Ectodermal cell (in vitro differentiated cells): ENCODE measurements at regions not wholly inside any gene's neighbourhood (a gene's known extent, or its start where the extent isn't known, plus 50 kb on each side); places are given as distances from the start of the nearest gene placed in this dataset.

Experiments
- H3K27ac ChIP-seq: 2 replicates; pipeline ENCODE4 v1.7.0; 2013; ENCODE audit warnings: mild to moderate bottlenecking, low read depth, low read length; ENCODE audit not compliant: insufficient read depth, poor library complexity, severe bottlenecking
- H3K27me3 ChIP-seq: 2 replicates; pipeline ENCODE4 v1.7.0; 2013; ENCODE audit warnings: mild to moderate bottlenecking, low read length; ENCODE audit not compliant: insufficient read depth, control insufficient read depth, poor library complexity, severe bottlenecking
- H3K36me3 ChIP-seq: one replicate; pipeline ENCODE4 v1.7.0; 2013; ENCODE audit warnings: low read length; ENCODE audit not compliant: control insufficient read depth, insufficient read depth
- H3K4me1 ChIP-seq: one replicate; pipeline ENCODE4 v1.7.0; 2013; ENCODE audit warnings: low read length; ENCODE audit not compliant: control insufficient read depth, insufficient read depth
- H3K4me3 ChIP-seq: 2 replicates; pipeline ENCODE4 v1.7.0; 2013; ENCODE audit warnings: low read depth, low read length, control low read depth; ENCODE audit not compliant: insufficient read depth
- H3K9me3 ChIP-seq: 2 replicates; pipeline ENCODE4 v1.7.0; 2013; ENCODE audit warnings: mild to moderate bottlenecking, low read length, moderate library complexity; ENCODE audit not compliant: control insufficient read depth
- WGBS, 2 experiments: methylation state at CpG; one replicate each; pipeline ENCODE4 v1.1.7; 2013; ENCODE audit warnings: missing lambda C conversion rate in 2 of 2; 5-methylcytosine and 5-hydroxymethylcytosine counted together

GRCh38 chr13:111508164-111508870 is 187.9 kb downstream of the TEX29 start:
- H3K27me3 ChIP-seq = no peaks in the 10 kb centered on the region
- H3K4me3 ChIP-seq = no peak overlapping the region
- H3K36me3 ChIP-seq = no peaks in the 10 kb centered on the region
- no peaks in the 10 kb centered on the region for H3K4me1 ChIP-seq
- 92% methylated on average over 18 to 21 of the region's 21 CpGs for WGBS, 2 experiments
- H3K27ac ChIP-seq = no peak overlapping the region
- H3K9me3 ChIP-seq = no peaks in the 10 kb centered on the region

GRCh38 chr13:111508902-111509509 is 188.6 kb downstream of the TEX29 start:
- no peaks in the 10 kb centered on the region for H3K4me1 ChIP-seq
- 92 to 97% methylated on average over 24 of the region's 24 CpGs for WGBS, 2 experiments
- H3K27ac ChIP-seq = no peak overlapping the region
- H3K9me3 ChIP-seq = no peaks in the 10 kb centered on the region
- H3K27me3 ChIP-seq = no peaks in the 10 kb centered on the region
- H3K4me3 ChIP-seq = no peak overlapping the region
- no peaks in the 10 kb centered on the region for H3K36me3 ChIP-seq

GRCh38 chr13:111510502-111511218 is 190.2 kb downstream of the TEX29 start:
- H3K4me3 ChIP-seq = no peak overlapping the region
- WGBS, 2 experiments = 92 to 95% methylated on average over 16 of the region's 16 CpGs
- no peaks in the 10 kb centered on the region for H3K36me3 ChIP-seq
- H3K4me1 ChIP-seq = no peaks in the 10 kb centered on the region
- H3K27me3 ChIP-seq = no peaks in the 10 kb centered on the region
- H3K27ac ChIP-seq = no peak overlapping the region
- H3K9me3 ChIP-seq = no peaks in the 10 kb centered on the region

GRCh38 chr13:111511219-111511732 is 190.8 kb downstream of the TEX29 start:
- Histone ChIP-seq H3K36me3 (no peaks in the 10 kb centered on the region), H3K4me1 (no peaks in the 10 kb centered on the region), H3K9me3 (no peaks in the 10 kb centered on the region), H3K27me3 (no peaks in the 10 kb centered on the region), H3K4me3 (no peak overlapping the region), H3K27ac (no peak overlapping the region)
- 92 to 95% methylated on average over 3 of the region's 3 CpGs for WGBS, 2 experiments

GRCh38 chr13:111511805-111512504 is 191.5 kb downstream of the TEX29 start:
- Histone ChIP-seq H3K36me3 (no peaks in the 10 kb centered on the region), H3K4me1 (no peaks in the 10 kb centered on the region), H3K27ac (no peak overlapping the region), H3K9me3 (no peaks in the 10 kb centered on the region), H3K27me3 (no peaks in the 10 kb centered on the region), H3K4me3 (no peak overlapping the region)
- WGBS, 2 experiments = 92 to 93% methylated on average over 29 of the region's 29 CpGs

- no peak overlapping the region for H3K4me3 ChIP-seq
- H3K27ac ChIP-seq = no peak overlapping the region
- 94 to 97% methylated on average over 13 of the region's 13 CpGs for WGBS, 2 experiments
- H3K4me1 ChIP-seq = no peaks in the 10 kb centered on the region
- H3K9me3 ChIP-seq = no peaks in the 10 kb centered on the region
- H3K27me3 ChIP-seq = no peaks in the 10 kb centered on the region
- H3K36me3 ChIP-seq = no peaks in the 10 kb centered on the region
Measured at GRCh38 chr13:111512707-111513106, 192.3 kb downstream of the TEX29 start.

GRCh38 chr13:111513766-111514609 is 193.5 kb downstream of the TEX29 start:
- WGBS, 2 experiments = 89% methylated on average over 31 of the region's 31 CpGs

GRCh38 chr13:111514610-111515306 is 194.3 kb downstream of the TEX29 start:
- Histone ChIP-seq H3K36me3 (no peaks in the 10 kb centered on the region), H3K4me1 (no peaks in the 10 kb centered on the region), H3K9me3 (no peaks in the 10 kb centered on the region), H3K27me3 (no peaks in the 10 kb centered on the region), H3K4me3 (no peak overlapping the region), H3K27ac (no peak overlapping the region)
- WGBS, 2 experiments = 82 to 84% methylated on average over 24 of the region's 24 CpGs

More at GRCh38 chr13:111513766-111514609, 193.5 kb downstream of the TEX29 start:
- Histone ChIP-seq H3K27me3 (no peaks in the 10 kb centered on the region), H3K27ac (no peak overlapping the region), H3K9me3 (no peaks in the 10 kb centered on the region), H3K4me3 (no peak overlapping the region), H3K4me1 (no peaks in the 10 kb centered on the region), H3K36me3 (no peaks in the 10 kb centered on the region)

- Histone ChIP-seq H3K4me3 (no peak overlapping the region), H3K27me3 (no peaks in the 10 kb centered on the region), H3K27ac (no peak overlapping the region), H3K9me3 (no peaks in the 10 kb centered on the region), H3K4me1 (no peaks in the 10 kb centered on the region), H3K36me3 (no peaks in the 10 kb centered on the region)
- WGBS, 2 experiments = 89 to 91% methylated on average over 3 of the region's 3 CpGs
Measured at GRCh38 chr13:111515307-111515617, 194.8 kb downstream of the TEX29 start.
